ENCODE measurements at regions not wholly inside any gene's neighbourhood (a gene's known extent, or its start where the extent isn't known, plus 50 kb on each side); places are given as distances from the start of the nearest gene placed in this dataset.

GRCh38 chr6:142500250-142500786, 198.5 kb downstream of the ADGRG6 start:
- no peaks in the 10 kb centered on the region for H3K79me2 ChIP-seq (replicated peaks; ENCODE audit: insufficient read depth)
- peaks cover 23% of the 10 kb centered on the region for H3K9me3 Mint-ChIP-seq
- no peak for ATAC-seq
- H3K4me1 Mint-ChIP-seq: no peaks in the 10 kb centered on the region
- DNase-seq (ENCODE audit: low spot score): no peak
- no peak overlapping the region for H3K4me3 Mint-ChIP-seq
- no peaks in the 10 kb centered on the region for H4K20me1 ChIP-seq (replicated peaks; ENCODE audit: insufficient read depth)
- no peak overlapping the region for H3K27ac Mint-ChIP-seq
- H3K4me3 ChIP-seq: no peak overlapping the region
- H3K9me2 ChIP-seq (ENCODE audit: insufficient read depth): no peaks in the 10 kb centered on the region
- no peak overlapping the region for H3K27ac ChIP-seq (ENCODE audit: low read depth)
- peaks cover 16% of the 10 kb centered on the region; the same call in 2 of the 3 replicates for H3K36me3 Mint-ChIP-seq (ENCODE audit: low read depth)
- H2AFZ ChIP-seq: peak overlapping the region; percentile 35; the same call in 1 of the 2 replicates
- H3K27me3 Mint-ChIP-seq (ENCODE audit: insufficient read depth, low read depth, poor library complexity): no peaks in the 10 kb centered on the region
- H3K27me3 ChIP-seq (ENCODE audit: insufficient read depth): no peaks in the 10 kb centered on the region
- H3K4me2 ChIP-seq: no peak overlapping the region
- H3K36me3 ChIP-seq (ENCODE audit: insufficient read depth): 0 out of 2 replicates have a peak, but pooled peaks cover 5% of the 10 kb centered on the region
- no peaks in the 10 kb centered on the region for H3F3A ChIP-seq (replicated peaks; ENCODE audit: low read depth)
- no peaks in the 10 kb centered on the region for H3K4me1 ChIP-seq (ENCODE audit: insufficient read depth)
- TF ChIP-seq STAT1 (IDR thresholded peaks at IDR 0.05; ENCODE audit: unreplicated experiment): no peak
- no peak for TF ChIP-seq CTCF (conservative IDR thresholded peaks at IDR 0.05; ENCODE audit: low read depth in 2 of 2)
- no peak for TF ChIP-seq CREB1 (CRISPR knock-in tag; IDR thresholded peaks at IDR 0.05; ENCODE audit: low read depth)
- TF ChIP-seq POLR2AphosphoS5 (IDR thresholded peaks at IDR 0.05; ENCODE audit: low read depth): no peak
- TF ChIP-seq ZNF331 (CRISPR knock-in tag; IDR thresholded peaks at IDR 0.05; ENCODE audit: low read depth): no peak
- TF ChIP-seq REST (IDR thresholded peaks at IDR 0.05; ENCODE audit: unreplicated experiment): no peak
- TF ChIP-seq EZH2phosphoT487 (IDR thresholded peaks at IDR 0.05; ENCODE audit: unreplicated experiment): no peak
- TF ChIP-seq ZNF114 (CRISPR knock-in tag; IDR thresholded peaks at IDR 0.05): no peak
- TF ChIP-seq, protein P1, sequence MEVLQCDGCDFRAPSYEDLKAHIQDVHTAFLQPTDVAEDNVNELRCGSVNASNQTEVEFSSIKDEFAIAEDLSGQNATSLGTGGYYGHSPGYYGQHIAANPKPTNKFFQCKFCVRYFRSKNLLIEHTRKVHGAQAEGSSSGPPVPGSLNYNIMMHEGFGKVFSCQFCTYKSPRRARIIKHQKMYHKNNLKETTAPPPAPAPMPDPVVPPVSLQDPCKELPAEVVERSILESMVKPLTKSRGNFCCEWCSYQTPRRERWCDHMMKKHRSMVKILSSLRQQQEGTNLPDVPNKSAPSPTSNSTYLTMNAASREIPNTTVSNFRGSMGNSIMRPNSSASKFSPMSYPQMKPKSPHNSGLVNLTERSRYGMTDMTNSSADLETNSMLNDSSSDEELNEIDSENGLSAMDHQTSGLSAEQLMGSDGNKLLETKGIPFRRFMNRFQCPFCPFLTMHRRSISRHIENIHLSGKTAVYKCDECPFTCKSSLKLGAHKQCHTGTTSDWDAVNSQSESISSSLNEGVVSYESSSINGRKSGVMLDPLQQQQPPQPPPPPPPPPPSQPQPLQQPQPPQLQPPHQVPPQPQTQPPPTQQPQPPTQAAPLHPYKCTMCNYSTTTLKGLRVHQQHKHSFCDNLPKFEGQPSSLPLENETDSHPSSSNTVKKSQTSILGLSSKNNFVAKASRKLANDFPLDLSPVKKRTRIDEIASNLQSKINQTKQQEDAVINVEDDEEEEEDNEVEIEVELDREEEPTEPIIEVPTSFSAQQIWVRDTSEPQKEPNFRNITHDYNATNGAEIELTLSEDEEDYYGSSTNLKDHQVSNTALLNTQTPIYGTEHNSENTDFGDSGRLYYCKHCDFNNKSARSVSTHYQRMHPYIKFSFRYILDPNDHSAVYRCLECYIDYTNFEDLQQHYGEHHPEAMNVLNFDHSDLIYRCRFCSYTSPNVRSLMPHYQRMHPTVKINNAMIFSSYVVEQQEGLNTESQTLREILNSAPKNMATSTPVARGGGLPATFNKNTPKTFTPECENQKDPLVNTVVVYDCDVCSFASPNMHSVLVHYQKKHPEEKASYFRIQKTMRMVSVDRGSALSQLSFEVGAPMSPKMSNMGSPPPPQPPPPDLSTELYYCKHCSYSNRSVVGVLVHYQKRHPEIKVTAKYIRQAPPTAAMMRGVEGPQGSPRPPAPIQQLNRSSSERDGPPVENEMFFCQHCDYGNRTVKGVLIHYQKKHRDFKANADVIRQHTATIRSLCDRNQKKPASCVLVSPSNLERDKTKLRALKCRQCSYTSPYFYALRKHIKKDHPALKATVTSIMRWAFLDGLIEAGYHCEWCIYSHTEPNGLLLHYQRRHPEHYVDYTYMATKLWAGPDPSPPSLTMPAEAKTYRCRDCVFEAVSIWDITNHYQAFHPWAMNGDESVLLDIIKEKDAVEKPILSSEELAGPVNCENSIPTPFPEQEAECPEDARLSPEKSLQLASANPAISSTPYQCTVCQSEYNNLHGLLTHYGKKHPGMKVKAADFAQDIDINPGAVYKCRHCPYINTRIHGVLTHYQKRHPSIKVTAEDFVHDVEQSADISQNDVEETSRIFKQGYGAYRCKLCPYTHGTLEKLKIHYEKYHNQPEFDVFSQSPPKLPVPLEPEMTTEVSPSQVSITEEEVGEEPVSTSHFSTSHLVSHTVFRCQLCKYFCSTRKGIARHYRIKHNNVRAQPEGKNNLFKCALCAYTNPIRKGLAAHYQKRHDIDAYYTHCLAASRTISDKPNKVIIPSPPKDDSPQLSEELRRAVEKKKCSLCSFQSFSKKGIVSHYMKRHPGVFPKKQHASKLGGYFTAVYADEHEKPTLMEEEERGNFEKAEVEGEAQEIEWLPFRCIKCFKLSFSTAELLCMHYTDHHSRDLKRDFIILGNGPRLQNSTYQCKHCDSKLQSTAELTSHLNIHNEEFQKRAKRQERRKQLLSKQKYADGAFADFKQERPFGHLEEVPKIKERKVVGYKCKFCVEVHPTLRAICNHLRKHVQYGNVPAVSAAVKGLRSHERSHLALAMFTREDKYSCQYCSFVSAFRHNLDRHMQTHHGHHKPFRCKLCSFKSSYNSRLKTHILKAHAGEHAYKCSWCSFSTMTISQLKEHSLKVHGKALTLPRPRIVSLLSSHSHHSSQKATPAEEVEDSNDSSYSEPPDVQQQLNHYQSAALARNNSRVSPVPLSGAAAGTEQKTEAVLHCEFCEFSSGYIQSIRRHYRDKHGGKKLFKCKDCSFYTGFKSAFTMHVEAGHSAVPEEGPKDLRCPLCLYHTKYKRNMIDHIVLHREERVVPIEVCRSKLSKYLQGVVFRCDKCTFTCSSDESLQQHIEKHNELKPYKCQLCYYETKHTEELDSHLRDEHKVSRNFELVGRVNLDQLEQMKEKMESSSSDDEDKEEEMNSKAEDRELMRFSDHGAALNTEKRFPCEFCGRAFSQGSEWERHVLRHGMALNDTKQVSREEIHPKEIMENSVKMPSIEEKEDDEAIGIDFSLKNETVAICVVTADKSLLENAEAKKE (CRISPR knock-in tag; IDR thresholded peaks at IDR 0.05): no peak
- no peak for TF ChIP-seq JUNB (IDR thresholded peaks at IDR 0.05; ENCODE audit: unreplicated experiment)
- no peak for TF ChIP-seq EZH2 (IDR thresholded peaks at IDR 0.05; ENCODE audit: low read depth, unreplicated experiment)
- no peak for TF ChIP-seq NANOG (IDR thresholded peaks at IDR 0.05; ENCODE audit: borderline replicate concordance)
- no peak for TF ChIP-seq ETS1 (IDR thresholded peaks at IDR 0.05)
